ENCODE measurements at regions not wholly inside any gene's neighbourhood (a gene's known extent, or its start where the extent isn't known, plus 50 kb on each side); places are given as distances from the start of the nearest gene placed in this dataset.
"Not testable (repeated sequence)": the region's sequence is repeated elsewhere in the genome, so short reads cannot be mapped to it uniquely, and the experiment has no call there.

- DNase-seq (ENCODE audit: low read depth): not testable (repeated sequence)
Observed at GRCh38 chr9:66152406-66152805, 415.5 kb downstream of the FOXD4L4 start.

GRCh38 chr9:66153021-66153725, 416.2 kb downstream of the FOXD4L4 start:
- not testable (repeated sequence) for DNase-seq (ENCODE audit: low read depth)

GRCh38 chr9:66153971-66154691, 417.2 kb downstream of the FOXD4L4 start:
- not testable (repeated sequence) for DNase-seq (ENCODE audit: low read depth)

- not testable (repeated sequence) for DNase-seq (ENCODE audit: low read depth)
Observed at GRCh38 chr9:66182316-66182715, 445.4 kb downstream of the FOXD4L4 start.

GRCh38 chr9:66183648-66184047, 446.7 kb downstream of the FOXD4L4 start:
- DNase-seq (ENCODE audit: low read depth): not testable (repeated sequence)

GRCh38 chr9:66197199-66197598, 460.3 kb downstream of the FOXD4L4 start:
- not testable (repeated sequence) for DNase-seq (ENCODE audit: low read depth)

GRCh38 chr9:66198421-66198820, 461.5 kb downstream of the FOXD4L4 start:
- DNase-seq (ENCODE audit: low read depth): not testable (repeated sequence)

GRCh38 chr9:66206617-66207016, 469.7 kb downstream of the FOXD4L4 start:
- DNase-seq (ENCODE audit: low read depth): not testable (repeated sequence)

- DNase-seq (ENCODE audit: low read depth): not testable (repeated sequence)
Observed at GRCh38 chr9:66207914-66208313, 471.0 kb downstream of the FOXD4L4 start.

GRCh38 chr9:66244763-66245162, 507.8 kb downstream of the FOXD4L4 start:
- DNase-seq (ENCODE audit: low read depth): not testable (repeated sequence)

GRCh38 chr9:66245481-66245880, 508.5 kb downstream of the FOXD4L4 start:
- not testable (repeated sequence) for DNase-seq (ENCODE audit: low read depth)

GRCh38 chr9:66257581-66257980, 520.6 kb downstream of the FOXD4L4 start:
- DNase-seq (ENCODE audit: low read depth): not testable (repeated sequence)

- DNase-seq (ENCODE audit: low read depth): not testable (repeated sequence)
Observed at GRCh38 chr9:66261576-66261975, 524.6 kb downstream of the FOXD4L4 start.

GRCh38 chr9:66263621-66264020, 526.7 kb downstream of the FOXD4L4 start:
- DNase-seq (ENCODE audit: low read depth): not testable (repeated sequence)

- not testable (repeated sequence) for DNase-seq (ENCODE audit: low read depth)
Observed at GRCh38 chr9:66264786-66265185, 527.8 kb downstream of the FOXD4L4 start.

GRCh38 chr9:66266202-66266601, 529.3 kb downstream of the FOXD4L4 start:
- not testable (repeated sequence) for DNase-seq (ENCODE audit: low read depth)

- not testable (repeated sequence) for DNase-seq (ENCODE audit: low read depth)
Observed at GRCh38 chr9:66266856-66267430, 530.0 kb downstream of the FOXD4L4 start.

- not testable (repeated sequence) for DNase-seq (ENCODE audit: low read depth)
Observed at GRCh38 chr9:66267684-66268083, 530.7 kb downstream of the FOXD4L4 start.

GRCh38 chr9:66269024-66269423, 532.1 kb downstream of the FOXD4L4 start:
- DNase-seq (ENCODE audit: low read depth): not testable (repeated sequence)

- DNase-seq (ENCODE audit: low read depth): peak; percentile 33
Observed at GRCh38 chr9:66269783-66270182, 532.8 kb downstream of the FOXD4L4 start.

GRCh38 chr9:66278809-66279208, 541.9 kb downstream of the FOXD4L4 start:
- not testable (repeated sequence) for DNase-seq (ENCODE audit: low read depth)
